HG03139 (cell line): ENCODE measurements at regions not wholly inside any gene's neighbourhood (a gene's known extent, or its start where the extent isn't known, plus 50 kb on each side); places are given as distances from the start of the nearest gene placed in this dataset.

Source experiments
- ATAC-seq: cut with Tn5 transposase; IDR thresholded peaks from one replicate; pipeline ENCODE4 v1.9.1; 2021; ENCODE audit not compliant: unreplicated experiment

DNA sequence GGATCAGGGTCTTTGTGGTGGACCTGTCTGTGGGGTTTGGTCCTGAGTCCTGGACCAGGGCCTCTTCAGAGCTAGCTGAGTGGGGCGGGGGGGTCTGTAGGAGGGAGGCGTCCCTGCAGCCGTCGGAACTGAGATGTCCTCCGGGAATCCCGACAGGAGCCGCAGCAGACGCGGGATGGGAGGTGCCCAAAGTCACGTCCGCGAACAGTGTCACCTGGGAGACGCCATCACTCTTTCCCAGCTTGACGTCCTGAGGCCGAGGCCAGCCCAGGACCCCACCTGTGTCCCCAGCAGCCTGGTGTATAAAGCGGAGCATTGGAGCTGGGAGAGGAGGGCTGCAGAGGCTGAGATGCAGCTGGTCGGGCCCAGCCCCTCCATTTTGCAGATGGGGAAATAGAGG lies 1234.7 kb downstream of the BRD1 start:
- no peak for ATAC-seq

DNA sequence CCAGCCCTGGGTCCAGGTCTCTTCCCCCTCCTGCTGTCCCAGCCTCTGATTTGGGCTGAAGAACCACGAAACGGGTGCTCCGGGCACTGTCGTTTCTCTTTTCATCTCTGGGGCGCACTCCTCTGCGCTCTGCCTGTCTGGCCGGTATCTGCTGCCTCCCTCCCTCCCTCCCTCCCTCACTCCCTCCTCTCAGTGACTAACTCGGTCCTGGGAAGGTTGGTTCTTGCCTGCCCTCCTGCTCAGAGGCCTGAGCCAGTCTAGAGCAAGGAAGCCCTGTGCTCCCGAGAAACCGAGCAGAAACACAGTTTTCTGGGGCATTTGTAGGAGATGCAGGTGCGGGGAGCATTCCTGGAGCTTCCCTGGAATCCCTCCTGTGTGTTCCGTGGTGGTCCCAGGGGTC lies 1235.2 kb downstream of the BRD1 start:
- ATAC-seq = no peak

DNA sequence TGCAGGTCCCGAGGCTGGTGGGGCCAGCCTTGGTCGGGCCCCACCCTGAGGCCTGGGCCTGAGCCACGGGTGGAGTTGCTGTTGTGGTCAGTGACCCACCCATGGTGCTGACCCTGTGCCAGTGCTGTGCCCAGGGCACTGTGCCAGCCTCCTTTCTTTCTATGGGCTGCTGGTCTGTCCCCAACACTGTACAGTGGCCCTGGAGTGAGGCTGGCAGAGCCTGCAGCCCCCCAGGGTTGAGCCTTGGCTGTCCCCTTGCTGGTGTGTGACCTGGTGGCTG lies 1235.7 kb downstream of the BRD1 start:
- no peak for ATAC-seq

GRCh38 chr22:48591286-48592065 lies 1236.2 kb downstream of the BRD1 start:
- no peak for ATAC-seq

- no peak for ATAC-seq
Measured at GRCh38 chr22:48589901-48590300, 1237.8 kb downstream of the BRD1 start.

GRCh38 chr22:48588878-48589450 lies 1238.7 kb downstream of the BRD1 start:
- no peak for ATAC-seq

DNA sequence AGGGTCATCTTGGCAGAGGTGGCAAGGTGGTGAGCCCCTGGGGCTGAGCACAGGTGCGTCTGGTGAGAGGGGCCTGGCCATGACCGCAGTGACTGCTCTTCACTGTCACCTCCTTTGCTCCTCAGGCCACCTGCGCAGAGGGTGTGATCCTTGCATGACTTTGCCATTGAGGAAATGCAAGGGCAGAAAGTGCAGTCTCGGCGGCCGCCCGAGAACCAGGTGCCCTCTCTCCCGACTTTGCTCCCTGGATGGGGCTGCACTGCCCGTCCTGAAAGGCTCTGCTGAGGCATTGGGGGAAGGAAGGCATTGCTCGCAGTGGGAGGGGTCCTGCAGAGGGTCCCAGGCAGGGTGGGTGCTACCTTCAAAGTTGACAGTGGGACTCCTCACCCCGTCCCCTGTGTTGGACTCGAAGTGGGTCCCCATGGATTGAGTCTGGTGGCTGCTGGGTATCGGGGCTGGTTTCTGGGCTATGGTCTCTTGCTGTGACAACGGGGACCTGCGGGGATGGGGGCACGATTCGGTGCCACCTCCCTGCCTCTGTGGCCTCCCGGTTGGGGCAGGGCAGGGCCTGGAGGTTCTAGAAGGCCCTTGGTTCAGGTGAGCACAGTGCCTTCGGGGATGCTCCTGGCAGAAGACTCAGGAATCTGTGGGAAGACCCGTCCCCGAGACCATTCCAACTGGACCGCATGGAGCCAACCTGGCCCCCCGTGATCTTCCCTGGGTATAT lies 1239.4 kb downstream of the BRD1 start:
- ATAC-seq = no peak

DNA sequence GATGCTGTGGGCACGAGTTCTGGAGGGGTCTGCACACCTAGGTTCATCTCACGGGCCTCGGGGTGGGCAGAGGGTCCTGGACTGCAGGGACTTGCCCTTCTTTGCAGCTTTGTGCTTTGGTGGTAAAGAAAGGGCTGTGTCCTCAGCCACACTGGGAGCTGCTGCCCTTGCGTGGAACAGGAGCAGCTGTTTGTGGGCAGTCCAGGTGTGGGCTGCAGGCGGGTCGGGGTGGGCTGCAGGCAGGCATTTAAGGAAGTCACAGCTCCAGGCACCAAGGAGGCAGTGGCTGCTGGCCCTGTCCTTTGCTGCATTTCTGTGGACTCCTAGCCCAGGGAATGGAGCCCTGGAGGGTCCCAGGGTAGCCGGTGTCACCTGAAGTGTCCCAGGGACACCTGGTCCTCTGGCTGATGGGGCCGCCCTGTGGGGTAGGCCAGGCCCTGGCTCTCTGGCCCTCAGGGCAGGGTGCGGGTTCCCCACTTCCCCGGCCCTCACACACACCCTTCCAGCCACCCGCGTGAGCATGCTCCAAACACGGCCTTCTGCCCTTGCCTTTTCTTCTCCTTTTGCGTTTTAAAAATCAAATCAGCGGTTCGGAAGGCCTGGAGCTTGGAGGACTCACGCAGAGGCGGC lies 1240.3 kb downstream of the BRD1 start:
- no peak for ATAC-seq

DNA sequence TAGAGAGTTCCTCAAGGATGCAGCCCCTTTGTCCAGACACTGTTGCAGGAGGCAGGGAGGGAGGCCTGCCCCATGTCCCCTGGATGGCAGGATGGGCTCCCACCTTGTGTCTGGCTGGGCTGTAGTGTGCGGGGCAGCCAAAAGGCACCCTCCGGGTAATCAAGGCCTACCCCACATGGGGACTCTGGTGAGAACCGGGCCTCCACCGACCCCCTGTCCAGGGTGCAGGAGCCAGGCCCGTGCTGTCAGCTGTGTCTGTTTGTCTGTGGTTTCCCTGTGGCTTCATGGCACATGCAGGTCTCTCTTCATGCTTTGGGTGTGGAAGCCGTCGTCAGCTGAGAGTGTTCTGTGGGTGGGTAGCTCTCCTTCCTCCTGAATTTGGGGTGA lies 1240.9 kb downstream of the BRD1 start:
- ATAC-seq = no peak

DNA sequence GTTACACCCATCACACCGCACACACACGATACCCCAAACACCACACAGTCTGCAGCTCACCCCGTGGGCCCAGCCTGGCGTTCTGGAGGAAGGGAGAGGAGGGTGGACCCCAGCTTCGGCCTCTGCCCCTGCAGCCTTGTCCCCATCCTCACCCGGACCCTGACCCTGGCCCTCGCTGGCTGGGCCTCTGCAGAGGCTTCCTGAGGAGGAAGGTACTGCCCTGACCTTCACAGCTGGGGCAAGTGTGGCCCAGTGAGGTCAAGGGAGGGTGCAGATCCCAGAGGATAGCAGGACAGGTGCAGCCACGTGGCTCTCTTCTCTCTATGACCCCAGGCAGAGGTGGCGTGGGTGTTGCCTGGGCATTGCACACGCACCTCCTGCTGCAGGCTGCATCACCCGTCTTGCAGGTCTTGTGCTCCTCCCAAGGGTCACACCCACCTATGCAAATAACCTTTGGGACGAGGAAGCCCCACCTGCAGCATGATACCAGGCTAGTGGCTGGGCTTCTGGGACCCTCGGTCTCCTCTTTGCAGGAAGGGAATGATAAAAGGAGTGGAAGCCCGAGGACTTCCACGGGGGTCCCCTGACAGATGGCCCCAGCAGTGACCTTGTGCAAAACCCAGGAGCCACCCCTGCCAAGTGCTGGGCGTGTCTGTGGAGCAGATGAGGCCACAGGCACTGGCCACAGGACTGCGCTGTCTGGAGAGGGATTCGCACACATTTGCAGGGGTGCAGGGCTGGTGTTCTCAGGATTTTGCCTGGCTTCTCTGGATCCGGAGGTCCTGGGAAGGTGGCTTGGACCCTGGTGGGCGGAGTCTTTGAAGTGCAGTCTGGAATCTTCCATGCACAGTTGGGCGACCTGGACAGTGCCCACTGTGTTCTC lies 1241.5 kb downstream of the BRD1 start:
- ATAC-seq = no peak

DNA sequence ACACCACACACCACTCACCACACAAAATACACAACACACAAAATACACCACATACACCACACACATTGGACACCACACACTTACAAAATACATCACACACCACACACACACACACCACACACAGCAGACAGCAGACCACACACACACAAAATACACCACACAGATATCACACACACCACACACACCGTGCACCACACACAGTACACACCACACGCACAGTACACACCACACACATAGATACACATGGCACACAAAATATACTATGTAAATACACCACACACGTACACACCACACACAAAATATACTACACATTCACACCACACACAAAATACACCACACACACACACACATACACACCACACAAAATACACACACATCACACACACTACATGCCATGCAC lies 1243.5 kb downstream of the BRD1 start:
- ATAC-seq = no peak

DNA sequence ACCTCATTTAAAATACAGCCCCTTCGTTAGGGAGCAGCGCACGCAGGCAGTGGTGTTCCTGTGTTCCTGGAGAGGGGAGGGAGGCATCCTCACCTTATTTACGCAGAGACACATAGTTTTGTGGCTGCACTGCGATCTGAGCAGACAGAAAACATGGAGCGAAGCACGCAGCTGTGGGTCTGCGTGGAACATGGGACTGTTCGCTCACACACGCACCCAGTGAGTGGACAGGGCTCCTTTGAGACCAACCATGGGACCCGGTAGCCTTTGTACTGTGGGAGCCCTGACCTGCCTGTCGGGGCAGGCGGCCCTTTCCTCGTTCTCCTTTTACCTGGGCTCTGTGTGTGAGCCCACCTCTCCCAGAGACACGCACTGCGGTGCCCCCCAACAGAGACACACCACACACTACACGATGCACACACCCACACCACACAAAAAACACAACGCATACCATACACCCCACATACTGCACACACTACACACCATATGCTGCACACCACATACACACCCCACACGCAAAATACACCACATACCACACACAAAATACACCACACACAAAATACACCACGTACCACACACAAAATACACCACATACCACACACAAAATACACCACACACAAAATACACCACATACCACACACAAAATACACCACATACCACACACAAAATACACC lies 1245.7 kb downstream of the BRD1 start:
- ATAC-seq = no peak

DNA sequence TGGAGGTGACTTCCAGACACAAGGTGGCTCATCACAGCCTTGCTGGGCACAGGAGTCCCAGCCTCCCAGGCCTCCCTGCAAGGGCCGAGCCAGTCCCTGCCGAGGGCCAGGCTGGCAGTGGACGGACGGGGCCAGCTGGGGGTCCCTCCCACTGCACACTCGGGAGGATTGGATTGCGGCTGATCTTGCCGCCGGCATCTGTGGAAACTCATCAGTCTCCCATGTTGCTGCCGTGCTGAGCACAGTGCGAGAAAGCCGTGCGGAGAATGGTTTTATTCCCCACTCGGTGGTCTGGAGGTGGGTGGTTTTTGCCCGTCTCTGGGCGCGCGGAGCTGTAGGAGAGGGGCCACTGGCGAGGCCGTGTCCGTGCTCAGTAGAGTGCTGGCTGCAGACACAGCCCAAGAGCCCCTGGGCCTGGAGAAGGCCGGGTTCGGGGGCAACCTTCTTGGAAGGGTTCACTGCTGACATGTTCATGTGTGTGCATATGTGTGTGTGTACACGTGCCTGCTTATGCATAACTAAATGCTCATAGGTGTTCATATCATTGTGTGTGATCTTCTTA lies 1246.4 kb downstream of the BRD1 start:
- ATAC-seq = no peak

DNA sequence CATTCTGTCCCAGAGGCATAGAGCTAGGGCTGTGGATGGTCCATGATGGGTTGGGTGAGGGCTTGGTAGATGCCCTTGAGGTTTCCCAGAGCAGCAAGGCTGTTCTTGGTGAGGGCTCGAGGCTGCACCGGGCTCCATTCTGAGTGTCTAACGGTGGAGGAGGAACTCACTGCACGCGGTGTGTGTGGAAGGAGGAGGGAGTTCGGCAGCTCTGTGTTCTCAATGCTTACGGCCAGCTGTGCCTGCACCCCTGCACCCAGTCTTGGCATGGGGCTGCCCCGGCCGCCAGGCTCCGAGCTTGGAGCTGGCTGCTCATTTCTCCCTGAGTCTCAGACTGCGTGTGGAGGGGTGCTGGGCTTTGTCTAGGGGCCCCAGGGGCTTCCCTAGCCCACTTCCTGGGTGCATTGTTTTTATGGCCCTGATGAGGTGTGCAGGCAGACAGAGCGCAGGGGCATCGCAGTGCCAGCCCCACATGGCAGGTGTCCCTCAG lies 1247.1 kb downstream of the BRD1 start:
- ATAC-seq = no peak

- no peak for ATAC-seq
Measured at GRCh38 chr22:48579928-48580309, 1247.8 kb downstream of the BRD1 start.

- ATAC-seq = no peak
Measured at GRCh38 chr22:48579043-48579927, 1248.4 kb downstream of the BRD1 start.

DNA sequence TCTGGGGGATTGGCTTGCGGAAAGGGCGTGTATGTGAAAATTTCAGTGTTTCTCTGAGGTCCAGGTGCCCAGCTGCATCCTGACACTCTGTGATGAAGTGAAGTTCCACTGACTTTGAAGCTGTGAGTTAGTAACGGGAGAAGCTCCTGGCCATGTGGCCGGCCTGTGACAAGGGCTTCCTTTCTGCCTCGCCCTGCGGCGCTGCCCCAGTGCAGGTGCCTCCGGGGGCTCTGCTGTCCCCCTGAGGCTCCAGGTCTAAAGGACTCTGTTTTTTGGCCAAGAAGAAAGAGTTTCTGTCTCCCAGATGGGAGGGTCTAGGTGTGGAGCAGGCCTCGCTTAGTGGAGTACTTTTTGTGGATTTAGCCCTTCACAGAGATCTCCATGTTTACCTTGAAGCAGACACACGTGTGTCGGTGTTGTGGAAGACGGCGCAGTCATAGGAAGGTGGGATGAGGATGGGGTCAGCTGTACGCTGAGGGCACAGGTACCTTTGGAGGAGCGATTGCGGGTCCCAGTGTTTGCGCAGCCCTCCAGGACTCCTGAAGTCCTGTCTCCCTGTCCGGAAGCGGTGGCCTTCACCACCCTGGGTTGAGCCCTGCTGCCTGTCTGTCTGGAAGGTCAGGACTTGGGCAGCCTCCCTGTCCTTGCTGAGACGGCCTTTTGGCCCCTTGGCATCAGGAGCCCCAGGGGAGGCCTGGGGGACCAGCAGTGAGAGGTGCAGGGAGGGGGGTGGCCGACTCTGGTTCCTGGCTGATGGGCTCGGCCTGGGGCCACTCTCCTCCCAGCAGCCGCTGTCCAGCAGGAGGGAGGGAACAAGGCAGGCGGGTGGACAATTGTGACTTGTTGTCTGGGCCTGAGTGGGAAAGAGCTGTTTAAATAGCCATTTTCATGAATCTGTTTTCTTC lies 1249.3 kb downstream of the BRD1 start:
- no peak for ATAC-seq

DNA sequence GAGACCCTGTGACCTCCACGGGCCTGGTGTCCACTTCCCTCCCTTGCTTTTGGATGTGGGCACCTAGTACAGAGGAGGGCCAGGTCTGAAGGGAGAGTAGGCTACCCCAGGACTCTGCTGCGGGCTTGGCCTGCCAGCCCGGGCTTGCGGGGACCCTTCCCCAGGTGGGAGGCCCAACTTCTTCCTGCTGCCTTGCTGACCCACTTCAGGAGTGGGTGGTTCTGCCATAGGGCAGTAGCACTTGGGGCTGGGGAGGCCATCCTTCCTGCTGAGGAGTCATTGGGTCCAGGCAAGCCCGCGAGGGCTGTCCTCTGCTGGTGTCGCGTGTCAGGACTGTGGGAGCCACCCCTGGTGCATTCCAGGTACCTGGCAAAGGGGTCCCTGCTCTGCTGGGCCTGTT lies 1250.0 kb downstream of the BRD1 start:
- ATAC-seq = no peak
